GM12878 (cell line): ENCODE measurements at regions not wholly inside any gene's neighbourhood (a gene's known extent, or its start where the extent isn't known, plus 50 kb on each side); places are given as distances from the start of the nearest gene placed in this dataset.

Experiments
- CHD4 ChIP-seq: fragments of 200-600 bp; sonication (generic); IDR thresholded peaks from 2 replicates; pipeline ENCODE4 v1.6.1; 2016; ENCODE audit warnings: mild to moderate bottlenecking
- POU2F2 ChIP-seq: IDR thresholded peaks from 3 replicates; pipeline ENCODE4 v1.6.1; 2011; ENCODE audit warnings: low read depth, mild to moderate bottlenecking, low read length, borderline replicate concordance
- RAD21 ChIP-seq: IDR thresholded peaks from 2 replicates; pipeline ENCODE4 v1.6.1; 2011; ENCODE audit warnings: mild to moderate bottlenecking, low read depth, low read length, moderate library complexity; ENCODE audit not compliant: insufficient read depth

DNA sequence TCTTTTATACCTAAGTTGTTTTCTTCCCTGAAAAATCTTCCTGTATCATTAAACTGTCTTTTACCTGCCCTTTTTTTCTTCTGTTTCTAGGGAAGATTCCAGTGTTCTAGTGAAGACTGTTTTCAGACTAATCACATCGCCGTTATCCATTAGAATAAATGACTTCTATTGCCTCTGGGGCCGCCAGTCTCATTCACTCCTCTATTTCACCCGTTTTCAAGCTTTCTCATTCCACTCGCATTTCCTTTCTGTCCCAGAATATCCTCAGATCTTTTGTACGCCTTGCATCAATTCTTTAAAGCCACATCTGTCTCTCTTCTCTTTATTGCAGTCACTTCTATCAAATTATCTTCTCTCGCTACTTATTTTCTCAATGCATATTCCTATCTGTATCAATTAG, 1035.6 kb upstream of the MIR17HG start:
- TF ChIP-seq CHD4 (no peak), RAD21 (no peak), POU2F2 (no peak)
